MCF 10A (cell line): ENCODE measurements at regions not wholly inside any gene's neighbourhood (a gene's known extent, or its start where the extent isn't known, plus 50 kb on each side); places are given as distances from the start of the nearest gene placed in this dataset.

Experiments used
- BruUV-seq: library from RNA; stranded (reverse); fragments of 400-500 nt; replicated peaks from 2 replicates; lab custom pipeline; 2021; lab: Mats Ljungman, UMichigan
- CTCF ChIA-PET: fragments of 300-600 bp; sonication (Branson Sonifier 250); formaldehyde crosslinking; extraction: SDS; loops from one replicate; lab custom pipeline; 2021; ENCODE audit warnings: antibody characterized with exemption, inconsistent platforms; lab: Yijun Ruan, JAX
- POLR2A ChIA-PET: fragments of 300-600, 350-650 bp; sonication (Branson Sonifier 250); formaldehyde crosslinking; extraction: SDS; loops from one replicate; lab custom pipeline; 2020; ENCODE audit warnings: antibody characterized with exemption, inconsistent platforms; lab: Yijun Ruan, JAX
- DNase-seq: peaks from one replicate; pipeline ENCODE4 v3.0.0-alpha.2; 2018; ENCODE audit not compliant: unreplicated experiment
- H3K27ac Mint-ChIP-seq: one replicate; pipeline ENCODE4 v1.8.0; 2022; ENCODE audit warnings: mild to moderate bottlenecking, low read depth, mixed read lengths; ENCODE audit not compliant: unreplicated experiment
- H3K27me3 Mint-ChIP-seq: one replicate; pipeline ENCODE4 v1.8.0; 2022; ENCODE audit warnings: mixed read lengths; ENCODE audit not compliant: insufficient read depth, unreplicated experiment
- H3K36me3 Mint-ChIP-seq: one replicate; pipeline ENCODE4 v1.8.0; 2022; ENCODE audit warnings: mild to moderate bottlenecking, moderate library complexity, mixed read lengths; ENCODE audit not compliant: insufficient read depth, unreplicated experiment
- H3K4me1 Mint-ChIP-seq: one replicate; pipeline ENCODE4 v1.8.0; 2022; ENCODE audit warnings: mixed read lengths; ENCODE audit not compliant: insufficient read depth, unreplicated experiment
- H3K4me3 Mint-ChIP-seq: one replicate; pipeline ENCODE4 v1.8.0; 2022; ENCODE audit warnings: mild to moderate bottlenecking, moderate library complexity, mixed read lengths; ENCODE audit not compliant: unreplicated experiment
- H3K9me3 Mint-ChIP-seq: one replicate; pipeline ENCODE4 v1.8.0; 2022; ENCODE audit warnings: mixed read lengths; ENCODE audit not compliant: unreplicated experiment
- intact Hi-C: fragments of 100-400 bp; cut with micrococcal nuclease; formaldehyde crosslinking; loops from 2 replicates; pipeline ENCODE4 v1.14.1; 2022
- TF ChIP-seq, protein P1 (sequence below): fragments of 200-600 bp; IDR thresholded peaks from one replicate; pipeline ENCODE4 v1.8.0; 2022; ENCODE audit warnings: antibody characterized with exemption, mild to moderate bottlenecking; ENCODE audit not compliant: unreplicated experiment

DNA sequence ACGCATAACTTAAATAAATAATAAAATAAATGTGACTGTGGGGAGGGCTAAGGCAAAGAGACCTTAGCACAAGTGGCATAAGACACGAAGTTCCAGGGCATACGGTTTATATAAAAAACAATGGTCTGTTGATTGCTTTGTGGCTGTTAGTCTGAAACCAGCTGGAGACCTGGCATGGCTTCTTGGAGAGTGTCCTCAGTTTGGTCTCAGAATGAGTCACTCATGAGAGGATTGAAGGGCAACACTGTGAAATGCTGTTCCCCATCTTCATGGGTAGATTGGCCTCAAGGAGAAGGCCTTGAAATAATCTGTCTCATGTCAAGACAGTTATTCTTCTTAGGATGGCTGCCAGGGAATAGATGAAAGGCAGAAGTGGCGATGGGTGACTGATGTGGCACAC, 62.2 kb downstream of the SOX2 start:
- H3K4me1 Mint-ChIP-seq, result no peaks in the 10 kb centered on the region
- no TSS peak for BruUV-seq
- TF ChIP-seq, protein P1, sequence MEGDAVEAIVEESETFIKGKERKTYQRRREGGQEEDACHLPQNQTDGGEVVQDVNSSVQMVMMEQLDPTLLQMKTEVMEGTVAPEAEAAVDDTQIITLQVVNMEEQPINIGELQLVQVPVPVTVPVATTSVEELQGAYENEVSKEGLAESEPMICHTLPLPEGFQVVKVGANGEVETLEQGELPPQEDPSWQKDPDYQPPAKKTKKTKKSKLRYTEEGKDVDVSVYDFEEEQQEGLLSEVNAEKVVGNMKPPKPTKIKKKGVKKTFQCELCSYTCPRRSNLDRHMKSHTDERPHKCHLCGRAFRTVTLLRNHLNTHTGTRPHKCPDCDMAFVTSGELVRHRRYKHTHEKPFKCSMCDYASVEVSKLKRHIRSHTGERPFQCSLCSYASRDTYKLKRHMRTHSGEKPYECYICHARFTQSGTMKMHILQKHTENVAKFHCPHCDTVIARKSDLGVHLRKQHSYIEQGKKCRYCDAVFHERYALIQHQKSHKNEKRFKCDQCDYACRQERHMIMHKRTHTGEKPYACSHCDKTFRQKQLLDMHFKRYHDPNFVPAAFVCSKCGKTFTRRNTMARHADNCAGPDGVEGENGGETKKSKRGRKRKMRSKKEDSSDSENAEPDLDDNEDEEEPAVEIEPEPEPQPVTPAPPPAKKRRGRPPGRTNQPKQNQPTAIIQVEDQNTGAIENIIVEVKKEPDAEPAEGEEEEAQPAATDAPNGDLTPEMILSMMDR, result no peak
- no peaks in the 10 kb centered on the region for H3K9me3 Mint-ChIP-seq
- H3K36me3 Mint-ChIP-seq, result no peaks in the 10 kb centered on the region
- H3K27ac Mint-ChIP-seq, result no peak overlapping the region
- no peaks in the 10 kb centered on the region for H3K27me3 Mint-ChIP-seq
- no peak overlapping the region for H3K4me3 Mint-ChIP-seq
- CTCF ChIA-PET, result interaction anchor here (0.8 kb wide), 1 partner anchor 1476 kb away, joined by 3 read pairs; no protein-coding TSS in a partner anchor
- POLR2A ChIA-PET, result no interaction called here
- intact Hi-C loops, result no loop called here
- DNase-seq, result no peak

DNA sequence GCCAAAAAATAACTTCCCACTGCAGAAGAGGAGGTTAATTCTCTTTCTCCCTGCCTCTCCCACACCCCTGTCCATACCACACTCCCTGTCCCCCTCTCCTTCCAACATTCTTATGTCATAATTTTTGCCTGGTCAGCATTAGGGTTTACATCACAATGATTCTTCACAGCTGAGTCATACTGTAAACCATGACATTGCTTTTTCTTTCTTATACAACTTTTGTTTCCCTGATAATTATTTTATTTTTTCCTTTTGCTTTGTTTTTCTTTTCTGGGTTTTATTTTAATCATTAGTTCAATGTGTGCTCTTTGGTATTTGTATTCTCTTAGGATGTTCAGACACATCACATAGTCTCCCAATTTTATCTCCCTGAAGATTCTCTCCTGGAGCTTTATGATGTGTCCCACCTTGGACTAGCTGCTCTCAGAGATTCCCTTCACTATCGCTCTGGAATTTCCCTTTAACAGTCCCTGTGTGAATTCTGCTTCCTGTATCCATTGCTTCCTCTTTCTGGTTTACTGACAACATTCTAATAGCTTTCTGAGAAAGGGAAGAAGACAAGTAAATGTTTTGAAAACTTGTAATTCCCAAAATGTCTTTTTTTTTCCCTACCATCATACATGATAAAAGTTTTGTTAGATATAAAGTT, 70.7 kb downstream of the SOX2 start:
- Mint-ChIP-seq H3K36me3 (no peaks in the 10 kb centered on the region), H3K27me3 (no peaks in the 10 kb centered on the region), H3K4me1 (peaks cover 16% of the 10 kb centered on the region), H3K4me3 (no peak overlapping the region), H3K9me3 (no peaks in the 10 kb centered on the region), H3K27ac (no peak overlapping the region)
- peak; percentile 54 for DNase-seq
- POLR2A ChIA-PET, result interaction anchor here (0.5 to 0.7 kb wide), 2 partner anchors 8 to 48 kb away, joined by 3 read pairs; no protein-coding TSS in a partner anchor
- intact Hi-C loops, result no loop called here
- CTCF ChIA-PET, result interaction anchor here (0.6 kb wide), 2 partner anchors 163 to 1949 kb away, joined by 3 to 4 read pairs; no protein-coding TSS in a partner anchor
- TF ChIP-seq, protein P1, result no peak
- BruUV-seq, result no TSS peak

DNA sequence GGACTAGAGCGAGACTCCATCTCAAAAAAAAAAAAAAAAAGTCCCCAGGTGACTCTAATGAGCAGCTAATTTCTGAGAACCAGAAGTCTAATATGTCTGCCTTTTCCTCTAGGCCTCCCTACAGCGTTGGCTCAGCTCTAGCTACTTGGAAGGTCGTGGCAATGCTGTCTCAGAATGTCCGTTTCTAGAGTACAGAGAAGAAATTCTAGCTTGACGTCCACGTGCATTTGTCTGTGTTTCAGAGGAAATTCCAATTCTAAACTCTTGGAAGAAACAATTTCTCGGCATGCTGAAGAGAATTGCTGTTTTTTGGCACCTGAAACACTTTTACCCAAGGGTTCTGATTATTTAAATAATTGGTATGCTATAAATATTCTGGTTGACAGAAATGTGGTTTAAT, 78.8 kb downstream of the SOX2 start:
- no peaks in the 10 kb centered on the region for H3K36me3 Mint-ChIP-seq
- H3K4me3 Mint-ChIP-seq, result no peak overlapping the region
- H3K27me3 Mint-ChIP-seq, result no peaks in the 10 kb centered on the region
- no peaks in the 10 kb centered on the region for H3K9me3 Mint-ChIP-seq
- CTCF ChIA-PET, result interaction anchor here (0.6 kb wide), 1 partner anchor 19 kb away, joined by 4 read pairs; no protein-coding TSS in a partner anchor
- DNase-seq, result no peak
- no TSS peak for BruUV-seq
- TF ChIP-seq, protein P1, result no peak
- POLR2A ChIA-PET, result interaction anchor here (0.7 kb wide), 1 partner anchor 9 kb away, joined by 3 read pairs; no protein-coding TSS in a partner anchor
- intact Hi-C loops, result no loop called here
- H3K27ac Mint-ChIP-seq, result no peak overlapping the region
- H3K4me1 Mint-ChIP-seq, result no peaks in the 10 kb centered on the region

DNA sequence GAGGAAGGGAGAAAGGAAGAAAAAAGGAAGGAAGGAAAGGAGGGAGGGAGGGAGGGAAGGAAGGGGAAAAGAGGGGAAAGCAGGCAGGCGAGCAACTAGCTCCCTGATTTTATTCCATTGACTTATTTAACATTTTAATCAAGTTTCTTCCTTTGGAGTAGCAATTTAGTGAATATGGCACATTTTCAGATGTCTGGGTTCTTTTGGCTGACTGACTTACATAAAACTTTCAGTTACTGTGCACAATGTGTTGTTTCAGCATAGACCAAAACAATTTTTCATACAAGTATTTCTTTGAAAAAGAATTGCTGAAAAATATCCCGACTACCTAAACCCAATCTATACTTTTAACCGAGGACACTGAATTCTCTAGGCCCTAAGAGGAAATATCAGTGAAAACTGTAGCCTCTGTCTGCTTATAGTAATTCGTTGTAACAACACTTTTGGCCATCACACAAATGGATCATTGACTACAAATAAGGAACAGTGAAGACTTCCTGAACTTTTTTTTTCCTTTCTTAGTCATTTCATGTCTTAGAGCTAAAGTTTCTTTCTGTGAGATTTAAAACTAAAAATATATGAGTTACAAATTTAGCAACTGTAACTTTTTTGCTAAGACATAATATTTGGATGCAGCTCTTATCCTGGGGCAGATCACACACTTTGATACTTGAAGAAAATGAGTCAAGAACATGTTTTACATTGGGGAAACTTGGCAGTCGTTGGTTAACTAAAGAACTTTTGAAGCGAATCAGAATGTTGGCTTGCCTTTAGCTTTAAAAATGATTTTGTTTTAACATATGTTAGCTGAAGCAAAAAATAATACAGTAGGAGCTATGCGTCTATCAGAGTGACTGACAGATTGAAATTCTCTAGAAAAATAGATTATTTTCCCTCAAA, 79.6 kb downstream of the SOX2 start:
- Mint-ChIP-seq H3K27me3 (no peaks in the 10 kb centered on the region), H3K4me3 (no peak overlapping the region), H3K27ac (no peak overlapping the region), H3K4me1 (no peaks in the 10 kb centered on the region), H3K9me3 (no peaks in the 10 kb centered on the region), H3K36me3 (no peaks in the 10 kb centered on the region)
- ChIA-PET POLR2A (no interaction called here), CTCF (interaction anchor here (0.6 kb wide), 2 partner anchors 18 to 26 kb away, joined by 3 to 4 read pairs; no protein-coding TSS in a partner anchor)
- intact Hi-C loops, result no loop called here
- no peak for DNase-seq
- BruUV-seq, result no TSS peak
- TF ChIP-seq, protein P1, result no peak
